Esophagus muscularis mucosa (tissue), 4 donors: ENCODE measurements at regions not wholly inside any gene's neighbourhood (a gene's known extent, or its start where the extent isn't known, plus 50 kb on each side); places are given as distances from the start of the nearest gene placed in this dataset.

Source experiments
- EP300 ChIP-seq: sonication (generic); formaldehyde crosslinking; IDR thresholded peaks from one replicate; pipeline ENCODE4 v1.6.1; 2017; ENCODE audit warnings: antibody characterized with exemption
- POLR2A ChIP-seq: fragments of 450-650 bp; IDR thresholded peaks from one replicate; pipeline ENCODE4 v1.6.1; 2017; ENCODE audit warnings: antibody characterized with exemption, moderate library complexity, mild to moderate bottlenecking, low read depth
- POLR2AphosphoS5 ChIP-seq, 2 donors: sonication (generic); formaldehyde crosslinking; IDR thresholded peaks; one replicate each; pipeline ENCODE4 v1.6.1; 2017; ENCODE audit warnings: antibody characterized with exemption in 2 of 2
- TF ChIP-seq, protein P1 (sequence below), 3 experiments: fragments of 200-600 bp in 2 of 3; fragments of 450-650 bp in 1 of 3; sonication (generic) in 2 of 3; IDR thresholded peaks; one replicate each; pipeline ENCODE4 v1.5.1; 2017 to 2019; ENCODE audit warnings: antibody characterized with exemption in 3 of 3, mild to moderate bottlenecking in 2 of 3, moderate library complexity in 1 of 3

GRCh38 chr13:60787083-60787482 lies 390.1 kb downstream of the TDRD3 start:
- TF ChIP-seq, protein P1, sequence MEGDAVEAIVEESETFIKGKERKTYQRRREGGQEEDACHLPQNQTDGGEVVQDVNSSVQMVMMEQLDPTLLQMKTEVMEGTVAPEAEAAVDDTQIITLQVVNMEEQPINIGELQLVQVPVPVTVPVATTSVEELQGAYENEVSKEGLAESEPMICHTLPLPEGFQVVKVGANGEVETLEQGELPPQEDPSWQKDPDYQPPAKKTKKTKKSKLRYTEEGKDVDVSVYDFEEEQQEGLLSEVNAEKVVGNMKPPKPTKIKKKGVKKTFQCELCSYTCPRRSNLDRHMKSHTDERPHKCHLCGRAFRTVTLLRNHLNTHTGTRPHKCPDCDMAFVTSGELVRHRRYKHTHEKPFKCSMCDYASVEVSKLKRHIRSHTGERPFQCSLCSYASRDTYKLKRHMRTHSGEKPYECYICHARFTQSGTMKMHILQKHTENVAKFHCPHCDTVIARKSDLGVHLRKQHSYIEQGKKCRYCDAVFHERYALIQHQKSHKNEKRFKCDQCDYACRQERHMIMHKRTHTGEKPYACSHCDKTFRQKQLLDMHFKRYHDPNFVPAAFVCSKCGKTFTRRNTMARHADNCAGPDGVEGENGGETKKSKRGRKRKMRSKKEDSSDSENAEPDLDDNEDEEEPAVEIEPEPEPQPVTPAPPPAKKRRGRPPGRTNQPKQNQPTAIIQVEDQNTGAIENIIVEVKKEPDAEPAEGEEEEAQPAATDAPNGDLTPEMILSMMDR (IDR thresholded peaks at IDR 0.05) = no peak
- TF ChIP-seq EP300 (no peak), POLR2A (no peak), POLR2AphosphoS5 (IDR thresholded peaks at IDR 0.05) (no peak)
